ENCODE measurements at regions not wholly inside any gene's neighbourhood (a gene's known extent, or its start where the extent isn't known, plus 50 kb on each side); places are given as distances from the start of the nearest gene placed in this dataset.

DNA sequence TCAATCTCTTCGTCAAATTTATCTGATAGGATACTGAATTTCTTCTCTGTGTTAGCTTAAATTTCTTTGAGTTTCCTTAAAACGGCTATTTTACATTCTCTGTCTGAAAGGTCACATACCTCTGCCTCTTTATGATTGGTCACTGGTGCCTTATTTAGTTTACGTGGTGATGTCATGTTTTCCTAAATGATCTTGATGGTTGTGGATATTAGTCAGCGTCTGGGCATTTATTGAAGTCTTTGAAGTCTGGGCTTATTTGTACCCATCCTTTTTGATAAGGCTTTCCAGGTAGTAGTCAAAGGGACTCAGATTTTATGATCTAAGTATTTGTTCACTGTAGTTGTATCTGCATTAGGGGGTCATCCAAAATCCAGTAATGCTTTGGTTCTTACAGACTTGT, 1407.5 kb upstream of the LRRTM3 start:
- Mint-ChIP-seq H3K27ac (no peak overlapping the region), H3K4me1 (no peaks in the 10 kb centered on the region), H3K4me3 (no peak overlapping the region), H3K9me3 (ENCODE audit: insufficient read depth) (peaks cover 2% of the 10 kb centered on the region), H3K27me3 (no peaks in the 10 kb centered on the region)
- Histone ChIP-seq H3K4me2 (replicated peaks; ENCODE audit: low read depth, low read length, poor library complexity, severe bottlenecking) (no peak overlapping the region), H3K9ac (ENCODE audit: low read length) (no peak overlapping the region), H3K4me1 (ENCODE audit: control insufficient read depth in 2 of 2, insufficient read depth in 2 of 2, low read length in 2 of 2) (no peaks in the 10 kb centered on the region), H3K79me2 (ENCODE audit: control insufficient read depth, insufficient read depth, low read length) (no peaks in the 10 kb centered on the region), H2AFZ (ENCODE audit: insufficient read depth, low read depth, low read length, poor library complexity, severe bottlenecking) (no peak overlapping the region), H4K20me1 (ENCODE audit: control insufficient read depth, insufficient read depth, low read length, poor library complexity, severe bottlenecking) (no peaks in the 10 kb centered on the region), H3K27me3 (replicated peaks in 1 of 4; ENCODE audit: control extremely low read depth in 1 of 4, control insufficient read depth in 3 of 4, insufficient read depth in 4 of 4, low read length in 3 of 4) (no peaks in the 10 kb centered on the region), H3K36me3 (replicated peaks in 1 of 2; ENCODE audit: control extremely low read depth in 1 of 2, control insufficient read depth in 1 of 2, extremely low read depth in 1 of 2, insufficient read depth in 2 of 2, low read length in 1 of 2) (no peaks in the 10 kb centered on the region), H3K9me3 (ENCODE audit: control extremely low read depth in 1 of 3, control insufficient read depth in 2 of 3, insufficient read depth in 1 of 3, low read length in 2 of 3) (peaks cover 0 to 11% (median 0%) of the 10 kb centered on the region in 3 donors), H3K27ac (ENCODE audit: low read length in 2 of 2) (no peak overlapping the region), H3K4me3 (ENCODE audit: control extremely low read depth in 1 of 5, extremely low read depth in 1 of 5, insufficient read depth in 1 of 5, low read depth in 2 of 5, low read length in 4 of 5) (no peak overlapping the region)
- TF ChIP-seq CTCF (IDR thresholded peaks at IDR 0.05) = no peak
- no peak for TF ChIP-seq EZH2 (IDR thresholded peaks at IDR 0.05; ENCODE audit: borderline replicate concordance, insufficient read depth, low read depth, low read length, poor library complexity, severe bottlenecking)
- ATAC-seq (ENCODE audit: low read depth) (no peak), DNase-seq (no peak)
- intact Hi-C loops (cut with micrococcal nuclease) = no loop called here
- CTCF ChIA-PET = no interaction called here
- POLR2A ChIA-PET = no interaction called here
- WGBS (ENCODE audit: insufficient coverage) = 100% methylated on average over 2 of the region's 4 CpGs

- H3K27me3 Mint-ChIP-seq = no peaks in the 10 kb centered on the region
- WGBS (ENCODE audit: insufficient coverage) = no CpG with 5 or more reads among the region's 1 CpG
- no peaks in the 10 kb centered on the region for H3K4me1 ChIP-seq (ENCODE audit: control insufficient read depth in 2 of 2, insufficient read depth in 2 of 2, low read length in 2 of 2)
Observed at GRCh38 chr10:65528986-65529385, 1396.8 kb upstream of the LRRTM3 start.

More at GRCh38 chr10:65528986-65529385, 1396.8 kb upstream of the LRRTM3 start:
- H3K79me2 ChIP-seq (ENCODE audit: control insufficient read depth, insufficient read depth, low read length) = no peaks in the 10 kb centered on the region
- no peak overlapping the region for H3K9ac ChIP-seq (ENCODE audit: low read length)
- H3K27ac ChIP-seq (ENCODE audit: low read length in 2 of 2) = no peak overlapping the region
- Mint-ChIP-seq H3K27ac (no peak overlapping the region), H3K4me3 (no peak overlapping the region), H3K9me3 (ENCODE audit: insufficient read depth) (peaks cover 6% of the 10 kb centered on the region), H3K4me1 (no peaks in the 10 kb centered on the region)
- TF ChIP-seq CTCF (IDR thresholded peaks at IDR 0.05) (no peak), EZH2 (IDR thresholded peaks at IDR 0.05; ENCODE audit: borderline replicate concordance, insufficient read depth, low read depth, low read length, poor library complexity, severe bottlenecking) (no peak)
- H4K20me1 ChIP-seq (ENCODE audit: control insufficient read depth, insufficient read depth, low read length, poor library complexity, severe bottlenecking) = no peaks in the 10 kb centered on the region
- ChIA-PET CTCF (no interaction called here), POLR2A (no interaction called here)
- intact Hi-C loops (cut with micrococcal nuclease) = no loop called here
- no peak overlapping the region for H3K4me3 ChIP-seq (ENCODE audit: control extremely low read depth in 1 of 5, extremely low read depth in 1 of 5, insufficient read depth in 1 of 5, low read depth in 2 of 5, low read length in 4 of 5)
- DNase-seq = no peak
- no peak overlapping the region for H3K4me2 ChIP-seq (replicated peaks; ENCODE audit: low read depth, low read length, poor library complexity, severe bottlenecking)
- H2AFZ ChIP-seq (ENCODE audit: insufficient read depth, low read depth, low read length, poor library complexity, severe bottlenecking) = no peak overlapping the region
- H3K36me3 ChIP-seq (replicated peaks in 1 of 2; ENCODE audit: control extremely low read depth in 1 of 2, control insufficient read depth in 1 of 2, extremely low read depth in 1 of 2, insufficient read depth in 2 of 2, low read length in 1 of 2) = no peaks in the 10 kb centered on the region
- H3K27me3 ChIP-seq (replicated peaks in 1 of 4; ENCODE audit: control extremely low read depth in 1 of 4, control insufficient read depth in 3 of 4, insufficient read depth in 4 of 4, low read length in 3 of 4) = no peaks in the 10 kb centered on the region
- no peaks in the 10 kb centered on the region for H3K9me3 ChIP-seq (ENCODE audit: control extremely low read depth in 1 of 3, control insufficient read depth in 2 of 3, insufficient read depth in 1 of 3, low read length in 2 of 3)
- no peak for ATAC-seq (ENCODE audit: low read depth)

Measured in B cell (primary cell).